ENCODE measurements at regions not wholly inside any gene's neighbourhood (a gene's known extent, or its start where the extent isn't known, plus 50 kb on each side); places are given as distances from the start of the nearest gene placed in this dataset.

- TF ChIP-seq CTCF (IDR thresholded peaks at IDR 0.05) = no peak
- no peak for TF ChIP-seq POLR2A (IDR thresholded peaks at IDR 0.05)
- no peak for TF ChIP-seq EP300 (IDR thresholded peaks at IDR 0.05)
Measured at GRCh38 chr4:36568575-36568974, 287.2 kb downstream of the DTHD1 start.

Measured in ovary (tissue), 3 donors.